Mesothelial cell of epicardium (in vitro differentiated cells): ENCODE measurements at regions not wholly inside any gene's neighbourhood (a gene's known extent, or its start where the extent isn't known, plus 50 kb on each side); places are given as distances from the start of the nearest gene placed in this dataset.

ENCODE experiments used
- DNase-seq, 2 experiments: peaks; one replicate each; pipeline ENCODE4 v3.0.0; 2021; ENCODE audit warnings: low spot score in 2 of 2; ENCODE audit not compliant: unreplicated experiment in 2 of 2
- H3K27ac Mint-ChIP-seq: 2 replicates; pipeline ENCODE4 v1.8.0; 2021; ENCODE audit warnings: mixed read lengths
- H3K27me3 Mint-ChIP-seq: 2 replicates; pipeline ENCODE4 v1.8.0; 2021; ENCODE audit warnings: low read depth, mixed read lengths
- H3K36me3 Mint-ChIP-seq: 2 replicates; pipeline ENCODE4 v1.8.0; 2021; ENCODE audit warnings: mixed read lengths
- H3K4me1 Mint-ChIP-seq: 2 replicates; pipeline ENCODE4 v1.8.0; 2021; ENCODE audit warnings: mixed read lengths
- H3K4me3 Mint-ChIP-seq: 2 replicates; pipeline ENCODE4 v1.8.0; 2021; ENCODE audit warnings: mild to moderate bottlenecking, moderate library complexity, mixed read lengths
- H3K9me3 Mint-ChIP-seq: 2 replicates; pipeline ENCODE4 v1.8.0; 2021; ENCODE audit warnings: mixed read lengths
- TF ChIP-seq, protein P1 (sequence below): fragments of 200-600 bp; sonication (generic); IDR thresholded peaks from one replicate; pipeline ENCODE4 v1.5.0; 2021; ENCODE audit warnings: antibody characterized with exemption; ENCODE audit not compliant: unreplicated experiment

DNA sequence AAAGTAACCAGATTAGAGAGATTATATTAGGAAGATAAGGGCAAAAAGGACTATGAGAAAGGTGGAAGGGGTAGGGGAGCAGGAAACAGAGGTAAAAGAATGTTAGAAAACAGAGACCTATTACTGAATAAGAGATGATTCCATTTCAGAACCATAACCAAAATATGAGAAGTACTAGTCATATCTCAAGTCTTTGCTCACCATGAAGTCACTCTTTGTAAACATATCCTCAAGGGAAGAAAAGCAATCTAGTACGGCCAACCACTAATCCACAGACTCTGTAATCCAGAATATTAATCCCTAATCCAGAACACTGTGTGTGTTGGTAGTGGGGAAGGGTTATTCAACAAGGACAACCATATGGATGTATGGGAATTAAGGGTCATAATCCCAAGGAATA is 92.0 kb downstream of the CDCA7 start:
- peaks cover 12% of the 10 kb centered on the region for H3K27me3 Mint-ChIP-seq
- no peak for DNase-seq
- TF ChIP-seq, protein P1, sequence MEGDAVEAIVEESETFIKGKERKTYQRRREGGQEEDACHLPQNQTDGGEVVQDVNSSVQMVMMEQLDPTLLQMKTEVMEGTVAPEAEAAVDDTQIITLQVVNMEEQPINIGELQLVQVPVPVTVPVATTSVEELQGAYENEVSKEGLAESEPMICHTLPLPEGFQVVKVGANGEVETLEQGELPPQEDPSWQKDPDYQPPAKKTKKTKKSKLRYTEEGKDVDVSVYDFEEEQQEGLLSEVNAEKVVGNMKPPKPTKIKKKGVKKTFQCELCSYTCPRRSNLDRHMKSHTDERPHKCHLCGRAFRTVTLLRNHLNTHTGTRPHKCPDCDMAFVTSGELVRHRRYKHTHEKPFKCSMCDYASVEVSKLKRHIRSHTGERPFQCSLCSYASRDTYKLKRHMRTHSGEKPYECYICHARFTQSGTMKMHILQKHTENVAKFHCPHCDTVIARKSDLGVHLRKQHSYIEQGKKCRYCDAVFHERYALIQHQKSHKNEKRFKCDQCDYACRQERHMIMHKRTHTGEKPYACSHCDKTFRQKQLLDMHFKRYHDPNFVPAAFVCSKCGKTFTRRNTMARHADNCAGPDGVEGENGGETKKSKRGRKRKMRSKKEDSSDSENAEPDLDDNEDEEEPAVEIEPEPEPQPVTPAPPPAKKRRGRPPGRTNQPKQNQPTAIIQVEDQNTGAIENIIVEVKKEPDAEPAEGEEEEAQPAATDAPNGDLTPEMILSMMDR: no peak
- H3K27ac Mint-ChIP-seq: no peak overlapping the region
- H3K9me3 Mint-ChIP-seq: no peaks in the 10 kb centered on the region
- no peak overlapping the region for H3K4me3 Mint-ChIP-seq
- no peaks in the 10 kb centered on the region for H3K36me3 Mint-ChIP-seq
- peaks cover 4% of the 10 kb centered on the region for H3K4me1 Mint-ChIP-seq

- Mint-ChIP-seq H3K4me1 (no peaks in the 10 kb centered on the region), H3K27ac (peak overlapping the region; percentile 58), H3K9me3 (no peaks in the 10 kb centered on the region), H3K27me3 (peaks cover 20% of the 10 kb centered on the region), H3K4me3 (peak overlapping the region; percentile 72), H3K36me3 (no peaks in the 10 kb centered on the region)
- DNase-seq: peak; percentile 63 to 79
- TF ChIP-seq, protein P1: peak; percentile 46
Observed at GRCh38 chr2:173448938-173449471, 94.3 kb downstream of the CDCA7 start.

DNA sequence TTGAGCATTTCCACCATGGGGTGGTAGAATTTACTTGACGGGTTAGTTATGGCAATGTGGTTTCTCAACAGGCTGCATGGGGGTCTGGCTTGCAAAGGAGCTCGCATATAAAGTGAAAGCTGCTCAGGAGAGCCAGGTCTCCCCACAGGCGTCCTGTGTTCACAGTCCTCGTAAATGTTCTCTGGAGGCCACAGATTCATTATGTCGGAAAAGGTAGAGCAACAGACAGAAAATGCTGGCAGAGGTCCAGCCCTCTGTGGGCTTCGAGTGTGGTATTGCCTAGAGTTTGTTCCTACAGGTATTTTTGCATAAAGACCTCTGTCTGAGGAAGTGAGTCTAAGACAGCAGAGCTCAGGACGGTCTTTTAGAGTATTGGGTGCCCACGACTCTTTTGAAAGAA is 96.4 kb downstream of the CDCA7 start:
- no peak for DNase-seq
- H3K36me3 Mint-ChIP-seq: no peaks in the 10 kb centered on the region
- no peak overlapping the region for H3K4me3 Mint-ChIP-seq
- H3K27me3 Mint-ChIP-seq: peaks cover 25% of the 10 kb centered on the region
- no peak overlapping the region for H3K27ac Mint-ChIP-seq
- H3K4me1 Mint-ChIP-seq: no peaks in the 10 kb centered on the region
- H3K9me3 Mint-ChIP-seq: no peaks in the 10 kb centered on the region
- TF ChIP-seq, protein P1: no peak

DNA sequence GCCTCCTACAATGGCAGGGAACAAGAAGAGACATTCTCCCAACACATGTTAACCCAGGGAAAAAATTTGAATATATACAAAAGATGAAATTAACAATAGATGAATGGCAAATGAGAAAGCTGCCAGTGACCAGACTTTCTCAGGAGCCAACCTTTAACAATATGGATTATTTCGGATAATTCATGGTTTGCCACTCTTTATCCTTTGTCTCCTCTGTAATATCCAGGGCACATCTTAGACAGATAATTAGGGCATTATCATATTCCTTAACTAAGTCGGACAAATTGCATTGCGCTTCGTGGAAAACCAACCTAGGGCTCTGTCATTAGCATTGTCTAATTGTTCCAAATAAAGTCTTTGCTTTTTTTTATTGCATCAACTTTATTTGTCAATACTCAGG is 97.3 kb downstream of the CDCA7 start:
- TF ChIP-seq, protein P1: no peak
- no peaks in the 10 kb centered on the region for H3K36me3 Mint-ChIP-seq
- H3K27me3 Mint-ChIP-seq: peaks cover 27% of the 10 kb centered on the region
- no peaks in the 10 kb centered on the region for H3K4me1 Mint-ChIP-seq
- no peak for DNase-seq
- H3K9me3 Mint-ChIP-seq: no peaks in the 10 kb centered on the region
- no peak overlapping the region for H3K27ac Mint-ChIP-seq
- H3K4me3 Mint-ChIP-seq: no peak overlapping the region

- no peak for DNase-seq
- Mint-ChIP-seq H3K27me3 (peaks cover 27% of the 10 kb centered on the region), H3K4me3 (no peak overlapping the region), H3K36me3 (no peaks in the 10 kb centered on the region), H3K27ac (no peak overlapping the region), H3K4me1 (no peaks in the 10 kb centered on the region), H3K9me3 (no peaks in the 10 kb centered on the region)
- TF ChIP-seq, protein P1: no peak
Observed at GRCh38 chr2:173452416-173452815, 97.7 kb downstream of the CDCA7 start.

- Mint-ChIP-seq H3K4me1 (peaks cover 4% of the 10 kb centered on the region), H3K4me3 (no peak overlapping the region), H3K27me3 (peaks cover 26% of the 10 kb centered on the region), H3K36me3 (no peaks in the 10 kb centered on the region), H3K9me3 (no peaks in the 10 kb centered on the region), H3K27ac (no peak overlapping the region)
- no peak for DNase-seq
- TF ChIP-seq, protein P1: no peak
Observed at GRCh38 chr2:173456960-173457359, 102.3 kb downstream of the CDCA7 start.
